Activated CD8-positive, alpha-beta memory T cell treated with anti-CD3 and anti-CD28 coated beads for 36 hours (primary cell): ENCODE measurements at regions not wholly inside any gene's neighbourhood (a gene's known extent, or its start where the extent isn't known, plus 50 kb on each side); places are given as distances from the start of the nearest gene placed in this dataset.

Source experiments
- CTCF ChIA-PET: fragments of 350-600 bp; sonication (Branson Sonifier 250); formaldehyde crosslinking; loops from one replicate; lab custom pipeline; 2021; ENCODE audit warnings: antibody characterized with exemption; lab: Charles Lee
- POLR2A ChIA-PET: fragments of 350-600 bp; sonication (Branson Sonifier 250); formaldehyde crosslinking; loops from one replicate; lab custom pipeline; 2021; ENCODE audit warnings: antibody characterized with exemption; lab: Charles Lee

- POLR2A ChIA-PET: no interaction called here
- CTCF ChIA-PET: interaction anchor here (1.0 kb wide), 1 partner anchor 14 kb away, joined by 3 read pairs; no protein-coding TSS in a partner anchor
Observed at GRCh38 chr22:23373601-23374000, 193.3 kb downstream of the BCR start.

GRCh38 chr22:23370251-23370650 lies 189.9 kb downstream of the BCR start:
- ChIA-PET CTCF (interaction anchor here (0.7 kb wide), 1 partner anchor 286 kb away, joined by 3 read pairs; no protein-coding TSS in a partner anchor), POLR2A (no interaction called here)

DNA sequence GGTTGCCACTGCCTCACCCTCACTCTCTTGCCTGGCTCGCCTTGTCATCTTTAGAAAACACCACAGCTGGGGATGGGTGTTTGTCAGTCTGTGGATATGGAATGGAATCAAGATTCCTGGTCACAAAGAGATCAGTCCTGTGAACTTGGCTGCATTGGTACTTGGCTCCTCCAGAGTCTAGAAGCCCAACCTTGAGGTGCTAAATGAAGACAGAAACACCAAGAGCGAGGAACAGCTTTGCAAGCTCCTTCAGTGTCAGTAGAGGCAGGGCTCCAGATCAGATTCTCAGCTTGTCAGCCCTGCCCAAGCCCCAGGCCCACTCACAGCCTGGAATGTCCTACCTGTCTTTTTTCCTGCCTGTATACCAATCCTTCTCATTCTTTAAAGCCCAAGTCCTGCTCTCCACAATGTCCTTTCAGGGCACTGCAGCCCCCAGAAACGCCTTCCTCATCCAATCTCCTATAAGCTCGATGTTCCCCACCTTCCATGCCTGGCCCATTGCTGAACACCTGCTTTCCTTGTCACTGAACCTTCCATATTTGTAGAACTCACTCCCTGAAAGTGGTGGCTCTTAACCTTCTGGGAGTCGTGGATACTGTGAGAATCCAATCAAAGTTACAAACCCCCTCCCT lies 188.9 kb downstream of the BCR start:
- CTCF ChIA-PET: no interaction called here
- POLR2A ChIA-PET: no interaction called here
